ENCODE measurements at regions not wholly inside any gene's neighbourhood (a gene's known extent, or its start where the extent isn't known, plus 50 kb on each side); places are given as distances from the start of the nearest gene placed in this dataset.

- Histone ChIP-seq H3K9ac (ENCODE audit: low read length in 3 of 3) (no peak overlapping the region), H3K27ac (ENCODE audit: low read depth in 2 of 2, low read length in 2 of 2) (no peak overlapping the region), H3K27me3 (ENCODE audit: control insufficient read depth, insufficient read depth, low read length) (no peaks in the 10 kb centered on the region), H3K4me3 (ENCODE audit: low read length in 3 of 3) (no peak overlapping the region), H3K4me1 (ENCODE audit: control insufficient read depth in 2 of 3, insufficient read depth in 2 of 3, low read depth in 1 of 3, low read length in 3 of 3) (no peaks in the 10 kb centered on the region), H3K9me3 (ENCODE audit: control insufficient read depth in 2 of 3, insufficient read depth in 1 of 3, low read length in 3 of 3) (no peaks in the 10 kb centered on the region), H3K36me3 (ENCODE audit: control insufficient read depth in 2 of 3, insufficient read depth in 3 of 3, low read length in 3 of 3) (no peaks in the 10 kb centered on the region)
- TF ChIP-seq CTCF (IDR thresholded peaks at IDR 0.05; ENCODE audit: borderline replicate concordance, extremely low read depth, insufficient read depth) = no peak
- DNase-seq = no peak
- intact Hi-C loops (cut with DNase I) = no loop called here
- FAIRE-seq = no peak
Measured at GRCh38 chr5:4661326-4661725, 478.8 kb upstream of the ADAMTS16 start.

GRCh38 chr5:4661836-4662235 is 478.3 kb upstream of the ADAMTS16 start:
- no peak overlapping the region for H3K9ac ChIP-seq (ENCODE audit: low read length in 3 of 3)
- no peak for FAIRE-seq
- intact Hi-C loops (cut with DNase I) = no loop called here

GRCh38 chr5:4662756-4663155 is 477.4 kb upstream of the ADAMTS16 start:
- DNase-seq (no peak), FAIRE-seq (no peak)
- intact Hi-C loops (cut with DNase I) = no loop called here
- Histone ChIP-seq H3K9me3 (ENCODE audit: control insufficient read depth in 2 of 3, insufficient read depth in 1 of 3, low read length in 3 of 3) (no peaks in the 10 kb centered on the region), H3K9ac (ENCODE audit: low read length in 3 of 3) (no peak overlapping the region), H3K36me3 (ENCODE audit: control insufficient read depth in 2 of 3, insufficient read depth in 3 of 3, low read length in 3 of 3) (no peaks in the 10 kb centered on the region), H3K4me3 (ENCODE audit: low read length in 3 of 3) (no peak overlapping the region), H3K4me1 (ENCODE audit: control insufficient read depth in 2 of 3, insufficient read depth in 2 of 3, low read depth in 1 of 3, low read length in 3 of 3) (no peaks in the 10 kb centered on the region), H3K27ac (ENCODE audit: low read depth in 2 of 2, low read length in 2 of 2) (no peak overlapping the region), H3K27me3 (ENCODE audit: control insufficient read depth, insufficient read depth, low read length) (no peaks in the 10 kb centered on the region)
- TF ChIP-seq CTCF (IDR thresholded peaks at IDR 0.05; ENCODE audit: borderline replicate concordance, extremely low read depth, insufficient read depth) = no peak

More at GRCh38 chr5:4661836-4662235, 478.3 kb upstream of the ADAMTS16 start:
- H3K4me1 ChIP-seq (ENCODE audit: control insufficient read depth in 2 of 3, insufficient read depth in 2 of 3, low read depth in 1 of 3, low read length in 3 of 3) = no peaks in the 10 kb centered on the region
- H3K4me3 ChIP-seq (ENCODE audit: low read length in 3 of 3) = no peak overlapping the region
- H3K27me3 ChIP-seq (ENCODE audit: control insufficient read depth, insufficient read depth, low read length) = no peaks in the 10 kb centered on the region
- H3K27ac ChIP-seq (ENCODE audit: low read depth in 2 of 2, low read length in 2 of 2) = no peak overlapping the region
- no peak for DNase-seq
- H3K9me3 ChIP-seq (ENCODE audit: control insufficient read depth in 2 of 3, insufficient read depth in 1 of 3, low read length in 3 of 3) = no peaks in the 10 kb centered on the region
- TF ChIP-seq CTCF (IDR thresholded peaks at IDR 0.05; ENCODE audit: borderline replicate concordance, extremely low read depth, insufficient read depth) = no peak
- no peaks in the 10 kb centered on the region for H3K36me3 ChIP-seq (ENCODE audit: control insufficient read depth in 2 of 3, insufficient read depth in 3 of 3, low read length in 3 of 3)

- FAIRE-seq (no peak), DNase-seq (no peak)
- no peak overlapping the region for H3K9ac ChIP-seq (ENCODE audit: low read length in 3 of 3)
- H3K27ac ChIP-seq (ENCODE audit: low read depth in 2 of 2, low read length in 2 of 2) = no peak overlapping the region
- intact Hi-C loops (cut with DNase I) = no loop called here
- no peaks in the 10 kb centered on the region for H3K36me3 ChIP-seq (ENCODE audit: control insufficient read depth in 2 of 3, insufficient read depth in 3 of 3, low read length in 3 of 3)
- H3K4me3 ChIP-seq (ENCODE audit: low read length in 3 of 3) = no peak overlapping the region
- no peaks in the 10 kb centered on the region for H3K9me3 ChIP-seq (ENCODE audit: control insufficient read depth in 2 of 3, insufficient read depth in 1 of 3, low read length in 3 of 3)
- no peaks in the 10 kb centered on the region for H3K4me1 ChIP-seq (ENCODE audit: control insufficient read depth in 2 of 3, insufficient read depth in 2 of 3, low read depth in 1 of 3, low read length in 3 of 3)
- H3K27me3 ChIP-seq (ENCODE audit: control insufficient read depth, insufficient read depth, low read length) = no peaks in the 10 kb centered on the region
- TF ChIP-seq CTCF (IDR thresholded peaks at IDR 0.05; ENCODE audit: borderline replicate concordance, extremely low read depth, insufficient read depth) = no peak
Measured at GRCh38 chr5:4665911-4666310, 474.2 kb upstream of the ADAMTS16 start.

Data from kidney (tissue), 13 donors.